ENCODE measurements at regions not wholly inside any gene's neighbourhood (a gene's known extent, or its start where the extent isn't known, plus 50 kb on each side); places are given as distances from the start of the nearest gene placed in this dataset.

GRCh38 chr14:23785208-23785607 lies 149.0 kb downstream of the DHRS2 start:
- no peak for TF ChIP-seq CTCF (IDR thresholded peaks at IDR 0.05)
- TF ChIP-seq POLR2A (IDR thresholded peaks at IDR 0.05) = no peak

Measured in uterus (tissue), 2 donors.